Tibial artery (tissue), 4 donors: ENCODE measurements at regions not wholly inside any gene's neighbourhood (a gene's known extent, or its start where the extent isn't known, plus 50 kb on each side); places are given as distances from the start of the nearest gene placed in this dataset.
A peak's percentile ranks its signal among the peaks of the same experiment; 100 is the strongest.

ENCODE experiments used
- DNase-seq, 2 donors: peaks; one replicate each; pipeline ENCODE4 v3.0.0-alpha.2; 2019
- H3K27ac ChIP-seq, 2 donors: fragments of 200-600 bp; sonication (generic) in 1 of 2; 1 replicate in 1 of 2; 2 replicates in 1 of 2; pipeline ENCODE4 v1.5.1; 2018 to 2019; ENCODE audit warnings: mild to moderate bottlenecking in 1 of 2
- H3K27me3 ChIP-seq, 2 donors: fragments of 200-600 bp; sonication (generic) in 1 of 2; one replicate each; pipeline versions ENCODE4 v1.5.1 to v1.6.0; 2016 to 2019
- H3K36me3 ChIP-seq, 3 donors: fragments of 200-600 bp; sonication (generic) in 2 of 3; one replicate each; pipeline ENCODE4 v1.5.1; 2016 to 2019; ENCODE audit warnings: mild to moderate bottlenecking in 2 of 3
- H3K4me1 ChIP-seq, 4 donors: fragments of 200-600 bp; sonication (generic) in 2 of 4; 1 replicate in 3 of 4; 2 replicates in 1 of 4; pipeline ENCODE4 v1.5.1; 2016 to 2019
- H3K4me3 ChIP-seq, 2 donors: fragments of 200-600 bp; sonication (generic) in 1 of 2; 1 replicate in 1 of 2; 2 replicates in 1 of 2; pipeline ENCODE4 v1.5.1; 2018 to 2019; ENCODE audit warnings: mild to moderate bottlenecking in 2 of 2
- H3K9me3 ChIP-seq, 3 donors: fragments of 200-600 bp; sonication (generic) in 1 of 3; one replicate each; pipeline ENCODE4 v1.5.1; 2016 to 2019
- intact Hi-C: fragments of 100-400 bp; cut with DNase I; formaldehyde crosslinking; loops from one replicate; pipeline ENCODE4 v1.15.0; 2023; ENCODE audit warnings: low total_unique reads
- TF ChIP-seq, protein P1 (sequence below), 2 experiments: fragments of 200-600 bp in 1 of 2; fragments of 450-650 bp in 1 of 2; IDR thresholded peaks; one replicate each; pipeline ENCODE4 v1.5.1; 2017 to 2019; ENCODE audit warnings: antibody characterized with exemption in 2 of 2, mild to moderate bottlenecking in 1 of 2, moderate library complexity in 1 of 2

DNA sequence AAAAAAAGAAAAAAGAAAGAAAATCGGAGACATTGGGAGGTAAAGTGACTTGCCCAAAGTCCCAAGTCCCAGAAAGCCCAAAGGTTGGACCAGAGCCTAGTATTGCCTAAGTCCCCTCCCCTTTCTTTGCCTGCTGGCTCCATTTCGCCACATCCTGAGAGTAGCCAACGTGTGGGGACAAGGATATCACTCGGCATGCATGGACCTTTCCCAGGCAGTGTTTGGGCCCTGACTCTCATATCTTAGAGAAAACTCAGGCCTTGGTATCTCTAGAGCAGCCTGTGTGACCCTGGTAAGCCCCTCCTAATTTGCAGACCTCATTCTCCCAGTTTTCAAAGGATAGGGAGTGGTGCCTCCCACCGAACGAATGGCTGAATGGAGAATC is 294.2 kb upstream of the ZMIZ1 start:
- H3K4me1 ChIP-seq: peaks cover 0 to 75% (median 52%) of the 10 kb centered on the region in 4 donors
- intact Hi-C loops: no loop called here

DNA sequence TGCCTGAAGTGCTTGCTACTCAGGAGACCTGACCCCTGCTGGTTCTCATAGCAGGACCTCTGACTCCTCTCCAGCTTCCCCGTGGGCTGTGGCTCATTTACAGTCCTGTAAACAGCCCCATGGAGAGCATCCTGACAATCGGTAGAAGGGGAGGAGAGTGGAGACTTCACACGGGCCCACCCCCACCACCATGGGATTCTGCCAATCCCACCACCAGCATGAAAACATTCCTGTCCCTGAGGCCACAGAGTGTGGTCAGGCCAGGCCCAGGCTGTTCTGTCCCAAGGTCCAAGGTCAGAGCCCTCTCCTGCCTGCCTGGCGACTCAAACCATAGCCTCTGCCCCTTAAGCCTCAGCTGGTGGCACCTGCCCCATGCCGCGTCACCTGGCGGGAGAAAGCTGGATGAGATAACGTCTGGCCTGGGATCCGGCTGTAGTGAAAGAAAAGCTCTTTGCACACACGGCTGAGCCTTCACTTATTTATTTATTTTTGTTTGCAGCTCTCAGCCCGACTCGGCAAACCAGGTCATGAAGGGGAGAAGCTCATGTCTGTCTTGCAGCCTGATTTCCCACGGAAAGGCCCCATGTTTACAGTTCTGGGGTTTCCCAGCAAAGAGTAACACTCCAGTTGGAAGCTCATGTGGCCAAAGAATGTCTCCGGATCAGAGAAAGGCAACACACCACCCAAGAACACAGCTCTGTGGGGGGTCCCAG is 293.6 kb upstream of the ZMIZ1 start:
- H3K36me3 ChIP-seq: no peaks in the 10 kb centered on the region
- H3K9me3 ChIP-seq: no peaks in the 10 kb centered on the region
- DNase-seq: peak in 1 of 2 donors; percentile 73
- intact Hi-C loops: no loop called here
- peaks cover 0 to 77% (median 52%) of the 10 kb centered on the region in 4 donors for H3K4me1 ChIP-seq
- no peak overlapping the region for H3K4me3 ChIP-seq
- peak overlapping the region; percentile 76 to 82 for H3K27ac ChIP-seq
- H3K27me3 ChIP-seq: no peaks in the 10 kb centered on the region
- TF ChIP-seq, protein P1, sequence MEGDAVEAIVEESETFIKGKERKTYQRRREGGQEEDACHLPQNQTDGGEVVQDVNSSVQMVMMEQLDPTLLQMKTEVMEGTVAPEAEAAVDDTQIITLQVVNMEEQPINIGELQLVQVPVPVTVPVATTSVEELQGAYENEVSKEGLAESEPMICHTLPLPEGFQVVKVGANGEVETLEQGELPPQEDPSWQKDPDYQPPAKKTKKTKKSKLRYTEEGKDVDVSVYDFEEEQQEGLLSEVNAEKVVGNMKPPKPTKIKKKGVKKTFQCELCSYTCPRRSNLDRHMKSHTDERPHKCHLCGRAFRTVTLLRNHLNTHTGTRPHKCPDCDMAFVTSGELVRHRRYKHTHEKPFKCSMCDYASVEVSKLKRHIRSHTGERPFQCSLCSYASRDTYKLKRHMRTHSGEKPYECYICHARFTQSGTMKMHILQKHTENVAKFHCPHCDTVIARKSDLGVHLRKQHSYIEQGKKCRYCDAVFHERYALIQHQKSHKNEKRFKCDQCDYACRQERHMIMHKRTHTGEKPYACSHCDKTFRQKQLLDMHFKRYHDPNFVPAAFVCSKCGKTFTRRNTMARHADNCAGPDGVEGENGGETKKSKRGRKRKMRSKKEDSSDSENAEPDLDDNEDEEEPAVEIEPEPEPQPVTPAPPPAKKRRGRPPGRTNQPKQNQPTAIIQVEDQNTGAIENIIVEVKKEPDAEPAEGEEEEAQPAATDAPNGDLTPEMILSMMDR (IDR thresholded peaks at IDR 0.05): peak in 1 of 2 experiments; percentile 9

More for the DNA sequence above, 294.2 kb upstream of the ZMIZ1 start:
- no peaks in the 10 kb centered on the region for H3K36me3 ChIP-seq
- peak; percentile 47 to 62 for DNase-seq
- H3K9me3 ChIP-seq: no peaks in the 10 kb centered on the region
- peak overlapping the region; percentile 76 to 82 for H3K27ac ChIP-seq
- H3K4me3 ChIP-seq: no peak overlapping the region
- no peaks in the 10 kb centered on the region for H3K27me3 ChIP-seq
- TF ChIP-seq, protein P1 (IDR thresholded peaks at IDR 0.05): no peak

DNA sequence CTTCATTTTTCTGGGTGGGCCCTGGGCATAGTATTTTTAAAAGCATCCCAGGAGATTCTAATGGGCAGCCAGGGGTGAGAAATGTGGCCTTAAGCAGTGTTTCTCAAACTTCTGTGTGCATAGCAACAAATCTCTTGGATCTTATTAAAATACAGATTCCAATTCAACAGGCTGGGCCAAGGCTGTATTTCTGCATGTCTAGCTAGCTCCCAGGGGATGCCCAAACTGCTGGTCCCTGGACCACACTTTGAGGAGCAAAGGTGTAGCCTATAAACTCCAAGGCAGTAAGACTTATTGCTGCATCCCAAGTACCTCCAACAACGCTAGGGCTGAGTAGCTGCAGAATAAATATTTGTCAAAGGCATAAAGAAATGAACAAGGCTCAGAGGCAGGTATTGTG is 292.9 kb upstream of the ZMIZ1 start:
- TF ChIP-seq, protein P1 (IDR thresholded peaks at IDR 0.05): no peak
- intact Hi-C loops: no loop called here
- no peaks in the 10 kb centered on the region for H3K27me3 ChIP-seq
- H3K9me3 ChIP-seq: no peaks in the 10 kb centered on the region
- H3K4me3 ChIP-seq: no peak overlapping the region
- peak in 1 of 2 donors; percentile 65 for DNase-seq
- peak overlapping the region; percentile 76 to 82 for H3K27ac ChIP-seq
- peaks cover 0 to 73% (median 52%) of the 10 kb centered on the region in 4 donors for H3K4me1 ChIP-seq
- no peaks in the 10 kb centered on the region for H3K36me3 ChIP-seq

DNA sequence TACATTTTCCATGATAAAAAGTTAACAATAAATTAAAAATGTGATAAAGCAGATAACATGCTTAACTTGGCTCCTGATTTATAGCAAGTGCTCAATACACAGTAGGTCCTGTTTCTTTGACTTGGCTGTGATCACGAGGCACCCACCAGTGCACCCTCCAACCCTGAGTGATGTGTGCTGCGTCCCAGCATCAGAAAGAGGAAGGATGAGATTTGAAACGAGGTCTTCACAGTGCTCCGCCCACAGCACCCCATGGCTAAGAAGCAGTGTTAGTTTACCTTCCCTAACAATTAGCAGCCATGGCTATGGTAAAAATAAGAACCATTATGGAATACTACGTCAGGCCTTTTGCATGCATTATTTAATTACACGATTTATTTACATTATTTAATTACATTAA is 292.0 kb upstream of the ZMIZ1 start:
- TF ChIP-seq, protein P1 (IDR thresholded peaks at IDR 0.05): no peak
- peak in 1 of 2 donors; percentile 54 for DNase-seq
- Histone ChIP-seq H3K27me3 (no peaks in the 10 kb centered on the region), H3K4me3 (no peak overlapping the region), H3K9me3 (no peaks in the 10 kb centered on the region), H3K4me1 (peaks cover 0 to 66% (median 49%) of the 10 kb centered on the region in 4 donors), H3K36me3 (no peaks in the 10 kb centered on the region), H3K27ac (peak overlapping the region; percentile 76 to 82)
- intact Hi-C loops: no loop called here

DNA sequence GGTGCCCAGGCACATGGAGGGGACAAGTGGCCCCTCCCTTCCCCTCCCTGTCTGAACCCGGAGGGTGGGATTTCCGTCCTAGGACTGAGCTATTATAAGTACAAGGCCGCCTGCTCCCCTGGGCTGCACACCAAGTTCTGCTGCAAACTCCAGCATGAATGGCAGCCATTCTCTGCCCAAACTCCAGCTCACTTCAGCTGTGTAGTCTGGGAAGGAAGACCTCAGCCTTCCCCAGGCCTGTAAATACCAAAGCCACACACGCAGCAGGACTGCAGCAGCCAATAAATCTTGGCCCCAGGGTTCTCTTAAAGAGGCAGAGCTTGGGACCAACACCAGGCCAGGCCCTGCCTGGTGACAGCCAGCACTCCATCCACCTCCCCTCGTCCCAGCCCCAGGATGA is 291.3 kb upstream of the ZMIZ1 start:
- TF ChIP-seq, protein P1 (IDR thresholded peaks at IDR 0.05): no peak
- peak overlapping the region; percentile 76 to 82 for H3K27ac ChIP-seq
- no peaks in the 10 kb centered on the region for H3K36me3 ChIP-seq
- peak; percentile 79 to 92 for DNase-seq
- no peak overlapping the region for H3K4me3 ChIP-seq
- peaks cover 0 to 59% (median 47%) of the 10 kb centered on the region in 4 donors for H3K4me1 ChIP-seq
- no peaks in the 10 kb centered on the region for H3K9me3 ChIP-seq
- intact Hi-C loops: no loop called here
- no peaks in the 10 kb centered on the region for H3K27me3 ChIP-seq
